GM12874 (cell line): ENCODE measurements at regions not wholly inside any gene's neighbourhood (a gene's known extent, or its start where the extent isn't known, plus 50 kb on each side); places are given as distances from the start of the nearest gene placed in this dataset.

Experiments
- TF ChIP-seq, protein P1 (sequence below): IDR thresholded peaks from 2 replicates; pipeline ENCODE4 v1.5.1; 2011; ENCODE audit warnings: low read depth, mild to moderate bottlenecking, control low read depth, low read length, moderate library complexity; ENCODE audit not compliant: insufficient read depth

DNA sequence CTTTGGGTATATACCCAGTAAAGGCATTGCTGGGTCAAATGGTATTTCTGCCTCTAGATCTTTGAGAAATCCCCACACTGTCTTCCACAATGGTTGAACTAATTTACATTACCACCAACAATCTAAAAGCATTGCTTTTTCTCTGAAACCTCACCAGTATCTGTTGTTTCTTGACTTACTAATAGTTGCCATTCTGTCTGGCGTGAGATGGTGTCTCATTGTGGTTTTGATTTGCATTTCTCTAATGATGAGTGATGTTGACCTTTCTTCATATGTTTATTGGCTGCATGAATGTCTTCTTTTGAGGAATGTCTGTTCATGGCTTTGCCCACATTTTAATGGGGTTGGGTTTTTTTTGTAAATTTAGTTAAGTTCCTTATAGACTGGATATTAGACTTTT lies 382.6 kb upstream of the ZNF804A start:
- TF ChIP-seq, protein P1, sequence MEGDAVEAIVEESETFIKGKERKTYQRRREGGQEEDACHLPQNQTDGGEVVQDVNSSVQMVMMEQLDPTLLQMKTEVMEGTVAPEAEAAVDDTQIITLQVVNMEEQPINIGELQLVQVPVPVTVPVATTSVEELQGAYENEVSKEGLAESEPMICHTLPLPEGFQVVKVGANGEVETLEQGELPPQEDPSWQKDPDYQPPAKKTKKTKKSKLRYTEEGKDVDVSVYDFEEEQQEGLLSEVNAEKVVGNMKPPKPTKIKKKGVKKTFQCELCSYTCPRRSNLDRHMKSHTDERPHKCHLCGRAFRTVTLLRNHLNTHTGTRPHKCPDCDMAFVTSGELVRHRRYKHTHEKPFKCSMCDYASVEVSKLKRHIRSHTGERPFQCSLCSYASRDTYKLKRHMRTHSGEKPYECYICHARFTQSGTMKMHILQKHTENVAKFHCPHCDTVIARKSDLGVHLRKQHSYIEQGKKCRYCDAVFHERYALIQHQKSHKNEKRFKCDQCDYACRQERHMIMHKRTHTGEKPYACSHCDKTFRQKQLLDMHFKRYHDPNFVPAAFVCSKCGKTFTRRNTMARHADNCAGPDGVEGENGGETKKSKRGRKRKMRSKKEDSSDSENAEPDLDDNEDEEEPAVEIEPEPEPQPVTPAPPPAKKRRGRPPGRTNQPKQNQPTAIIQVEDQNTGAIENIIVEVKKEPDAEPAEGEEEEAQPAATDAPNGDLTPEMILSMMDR, result no peak

DNA sequence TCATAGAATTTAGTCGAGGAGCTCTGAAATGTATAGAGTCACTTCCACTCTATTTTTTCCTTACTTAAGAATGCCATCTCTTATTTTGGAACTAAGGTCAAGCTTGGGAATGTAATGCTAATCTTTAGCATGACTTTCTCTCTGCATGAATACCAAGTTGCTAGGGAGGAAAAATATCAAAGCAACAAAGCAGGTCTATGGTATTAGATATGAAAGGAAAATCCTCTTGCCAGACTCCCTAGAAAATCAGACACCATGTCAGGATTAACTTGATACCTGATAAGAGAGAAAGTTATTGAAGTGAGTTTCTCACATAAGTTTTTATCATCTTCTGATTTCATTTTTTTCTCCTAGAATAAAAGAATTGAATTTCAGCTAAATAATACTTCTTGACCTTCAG lies 341.7 kb upstream of the ZNF804A start:
- TF ChIP-seq, protein P1, result no peak

DNA sequence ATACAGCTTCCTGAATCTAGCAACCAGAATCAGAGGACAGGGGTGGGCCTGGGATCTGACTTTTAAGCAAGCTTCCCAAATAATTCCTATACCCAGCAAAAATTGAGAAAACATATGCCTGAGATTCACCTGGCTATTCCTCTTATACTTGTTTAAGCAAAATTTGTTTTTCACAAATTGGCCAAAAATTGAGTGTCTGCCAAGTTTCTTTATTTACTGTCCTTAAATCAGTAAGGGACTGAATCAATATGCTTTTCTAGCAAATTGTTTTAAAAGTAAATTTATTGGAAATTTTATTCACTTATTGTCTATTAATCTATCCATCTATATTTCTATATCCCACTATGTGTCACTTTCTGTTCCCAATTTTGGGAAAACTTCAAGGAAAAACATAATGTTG lies 337.0 kb upstream of the ZNF804A start:
- TF ChIP-seq, protein P1, result no peak

DNA sequence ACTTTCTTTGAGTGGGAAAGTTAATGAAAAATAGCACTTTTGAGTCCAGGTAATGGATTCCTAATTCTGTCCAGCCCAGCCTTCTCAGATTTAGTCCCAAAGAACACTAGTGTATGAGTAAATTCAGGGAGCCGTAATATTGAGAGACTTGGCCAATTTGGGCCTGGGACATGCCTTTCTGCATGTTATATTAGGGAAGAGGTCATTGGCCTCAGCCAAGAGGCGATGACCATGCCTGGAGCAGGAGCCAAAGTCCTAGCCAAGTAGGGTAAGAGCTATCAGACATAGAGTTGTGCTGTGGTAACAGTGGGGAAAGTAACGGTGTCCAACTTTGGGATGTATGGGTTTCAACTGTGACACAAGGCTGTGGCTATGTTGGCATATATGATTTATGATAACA lies 336.5 kb upstream of the ZNF804A start:
- TF ChIP-seq, protein P1, result no peak

DNA sequence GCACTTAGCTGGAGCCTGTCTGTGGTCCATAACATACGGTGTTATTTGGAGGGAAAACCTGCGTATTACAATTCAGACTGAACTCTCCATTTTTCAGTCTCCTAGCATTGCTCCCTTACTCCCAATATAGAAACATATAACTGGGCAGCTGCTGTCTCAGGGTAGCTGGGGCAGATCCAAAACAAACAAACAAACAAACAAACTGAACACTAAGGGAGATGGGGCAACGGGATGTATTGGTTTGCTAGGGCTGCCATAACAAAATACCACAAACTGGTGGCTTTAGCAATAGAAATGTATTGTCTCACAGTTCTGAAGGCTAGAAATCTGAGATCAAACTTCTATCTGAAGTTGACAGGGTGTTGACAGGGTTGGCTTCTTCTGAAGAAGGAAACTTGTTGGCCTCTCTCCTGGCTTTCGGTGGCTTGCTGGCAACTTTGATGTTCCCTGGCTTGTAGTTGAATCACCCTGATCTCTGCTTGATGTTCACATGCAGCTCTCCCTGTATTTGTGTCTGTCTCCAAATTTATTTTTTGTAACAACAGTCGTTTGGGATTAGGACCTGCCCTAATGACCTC lies 329.3 kb upstream of the ZNF804A start:
- TF ChIP-seq, protein P1, result no peak

DNA sequence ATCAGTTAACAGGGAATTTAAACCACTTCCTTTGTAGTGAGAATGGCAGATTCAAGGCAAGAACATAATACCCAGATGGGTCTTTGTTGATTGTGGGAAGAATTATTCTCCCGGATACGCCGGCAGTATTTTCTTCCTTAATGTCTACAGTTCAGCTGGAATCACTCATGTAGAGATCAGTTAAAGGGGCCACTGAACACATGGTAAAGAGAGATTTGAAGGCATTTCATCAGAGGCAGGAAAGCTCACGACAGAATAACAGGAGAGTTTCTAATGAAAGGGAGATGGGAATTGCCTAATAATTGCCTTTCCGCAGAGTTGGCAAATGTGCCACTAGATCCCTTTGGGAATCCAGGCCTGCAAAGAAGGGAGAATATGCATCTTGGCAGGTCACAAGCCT lies 327.7 kb upstream of the ZNF804A start:
- TF ChIP-seq, protein P1, result no peak

DNA sequence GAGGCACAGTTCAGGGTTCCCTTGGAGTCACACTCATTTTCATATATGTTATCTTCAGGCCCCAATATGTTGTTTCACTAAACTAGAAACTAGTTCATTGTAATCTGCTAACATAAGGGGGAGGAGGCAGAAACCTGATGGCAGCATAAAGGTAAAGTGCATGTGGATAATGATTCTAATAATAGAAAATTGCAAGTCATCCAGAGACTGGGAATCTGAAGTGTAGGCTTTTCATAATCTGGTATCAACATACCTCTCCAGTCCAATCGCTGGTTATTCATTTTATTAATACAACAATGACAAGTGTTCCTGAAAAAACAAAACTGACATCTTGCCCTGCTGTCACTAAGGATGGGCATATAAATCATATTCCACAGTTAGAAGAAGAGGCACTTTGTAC lies 326.3 kb upstream of the ZNF804A start:
- TF ChIP-seq, protein P1, result no peak
